HUES48 (cell line): ENCODE measurements at regions not wholly inside any gene's neighbourhood (a gene's known extent, or its start where the extent isn't known, plus 50 kb on each side); places are given as distances from the start of the nearest gene placed in this dataset.
"Not testable (repeated sequence)": the region's sequence is repeated elsewhere in the genome, so short reads cannot be mapped to it uniquely, and the experiment has no call there.

Experiments used
- H3K27ac ChIP-seq: one replicate; pipeline ENCODE4 v1.7.0; 2013; ENCODE audit warnings: low read depth, low read length, inconsistent platforms
- H3K27me3 ChIP-seq: 2 replicates; pipeline ENCODE4 v1.6.1; 2013; ENCODE audit warnings: mild to moderate bottlenecking, low read length; ENCODE audit not compliant: control insufficient read depth, insufficient read depth
- H3K36me3 ChIP-seq: 2 replicates; pipeline ENCODE4 v1.6.1; 2013; ENCODE audit warnings: low read length; ENCODE audit not compliant: control insufficient read depth, insufficient read depth
- H3K4me1 ChIP-seq: 2 replicates; pipeline ENCODE4 v1.6.1; 2013; ENCODE audit warnings: mild to moderate bottlenecking, low read length; ENCODE audit not compliant: control insufficient read depth, insufficient read depth
- H3K4me3 ChIP-seq: 2 replicates; pipeline ENCODE4 v1.5.1; 2013; ENCODE audit warnings: mild to moderate bottlenecking, low read depth, low read length
- H3K9ac ChIP-seq: 2 replicates; pipeline ENCODE4 v1.6.1; 2013; ENCODE audit warnings: mild to moderate bottlenecking, low read depth, low read length, moderate library complexity
- H3K9me3 ChIP-seq: 2 replicates; pipeline ENCODE4 v1.6.1; 2013; ENCODE audit warnings: low read length; ENCODE audit not compliant: control insufficient read depth, insufficient read depth

- H3K9me3 ChIP-seq, result no peaks in the 10 kb centered on the region
- H3K4me1 ChIP-seq, result peaks cover 17% of the 10 kb centered on the region
- no peak overlapping the region for H3K9ac ChIP-seq
- no peak overlapping the region for H3K4me3 ChIP-seq
- H3K36me3 ChIP-seq, result no peaks in the 10 kb centered on the region
- H3K27ac ChIP-seq, result no peak overlapping the region
- H3K27me3 ChIP-seq, result no peaks in the 10 kb centered on the region
These were observed 151.2 kb upstream of the KRR1 start for GRCh38 chr12:75662511-75663159.

DNA sequence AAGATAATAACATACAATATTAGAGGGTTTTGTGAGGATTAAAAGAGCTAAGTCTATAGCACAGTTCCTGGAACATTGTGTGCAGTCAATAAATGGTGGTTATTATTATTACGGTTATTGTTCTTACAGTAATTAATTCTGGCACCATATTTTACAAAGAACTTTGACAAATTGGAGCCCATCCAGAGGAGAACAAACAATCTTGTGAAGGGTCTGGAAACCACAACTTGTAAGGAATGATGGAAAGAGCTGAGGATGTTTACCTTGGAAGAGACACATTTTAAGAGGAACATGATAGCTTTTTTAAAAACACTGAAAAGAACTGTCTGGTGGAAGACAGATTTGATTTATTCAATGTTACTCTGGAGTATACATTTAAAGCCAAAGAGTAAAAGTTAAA lies 150.5 kb upstream of the KRR1 start:
- Histone ChIP-seq H3K4me3 (no peak overlapping the region), H3K27ac (no peak overlapping the region), H3K4me1 (peaks cover 12% of the 10 kb centered on the region), H3K36me3 (no peaks in the 10 kb centered on the region), H3K9me3 (no peaks in the 10 kb centered on the region), H3K9ac (no peak overlapping the region), H3K27me3 (no peaks in the 10 kb centered on the region)

DNA sequence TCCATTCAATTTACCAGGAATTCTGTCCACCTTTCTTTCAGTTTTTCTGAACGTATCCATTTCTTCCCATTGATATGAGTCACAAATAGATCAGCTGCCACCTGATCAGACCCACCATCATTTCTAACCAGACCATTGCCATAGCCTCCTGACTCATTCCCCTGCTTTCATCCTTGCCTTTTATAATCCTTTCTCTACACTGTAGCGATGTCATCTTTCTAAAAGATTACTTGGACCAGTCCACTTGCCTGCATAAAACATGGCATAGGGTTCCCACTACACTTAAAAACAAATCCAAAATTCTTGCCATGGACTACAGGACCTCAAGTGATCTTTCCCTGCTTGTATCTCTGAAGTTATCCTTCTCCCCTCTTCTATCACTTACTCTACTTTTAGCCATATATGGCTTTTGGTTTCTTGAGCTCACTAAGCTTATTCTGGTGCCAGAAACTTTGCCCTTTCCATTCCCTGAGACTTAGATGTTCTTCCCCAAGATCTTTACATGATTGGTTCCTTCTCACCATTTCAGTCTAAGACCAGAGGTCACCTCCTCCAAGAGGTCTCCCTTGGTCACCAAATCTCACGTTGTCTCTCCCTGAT lies 149.5 kb upstream of the KRR1 start:
- H3K27ac ChIP-seq, result no peak overlapping the region
- no peaks in the 10 kb centered on the region for H3K9me3 ChIP-seq
- peaks cover 10% of the 10 kb centered on the region for H3K4me1 ChIP-seq
- H3K9ac ChIP-seq, result no peak overlapping the region
- H3K27me3 ChIP-seq, result no peaks in the 10 kb centered on the region
- no peak overlapping the region for H3K4me3 ChIP-seq
- no peaks in the 10 kb centered on the region for H3K36me3 ChIP-seq

DNA sequence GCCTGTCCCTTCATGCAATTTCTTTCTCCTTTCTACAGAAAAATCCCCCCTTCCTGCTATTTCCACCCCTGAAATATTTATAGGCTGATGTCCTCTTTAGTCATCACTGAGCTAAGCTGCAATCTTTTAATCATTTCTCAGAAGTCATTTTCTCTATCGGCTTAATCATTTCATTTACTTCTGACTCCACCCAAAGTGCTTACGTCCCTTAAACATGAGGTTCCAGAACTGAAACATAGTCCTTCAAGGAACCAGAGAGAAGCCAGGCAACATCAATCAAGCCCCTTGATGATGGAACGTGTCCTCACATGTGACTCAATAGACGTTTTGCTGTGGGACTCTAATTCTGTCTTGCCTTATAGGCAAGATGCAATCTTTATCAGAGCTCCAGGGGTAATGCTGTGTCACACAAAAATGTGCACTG lies 148.7 kb upstream of the KRR1 start:
- Histone ChIP-seq H3K27ac (no peak overlapping the region), H3K27me3 (no peaks in the 10 kb centered on the region), H3K4me3 (no peak overlapping the region), H3K4me1 (peaks cover 10% of the 10 kb centered on the region), H3K36me3 (no peaks in the 10 kb centered on the region), H3K9me3 (no peaks in the 10 kb centered on the region), H3K9ac (no peak overlapping the region)

DNA sequence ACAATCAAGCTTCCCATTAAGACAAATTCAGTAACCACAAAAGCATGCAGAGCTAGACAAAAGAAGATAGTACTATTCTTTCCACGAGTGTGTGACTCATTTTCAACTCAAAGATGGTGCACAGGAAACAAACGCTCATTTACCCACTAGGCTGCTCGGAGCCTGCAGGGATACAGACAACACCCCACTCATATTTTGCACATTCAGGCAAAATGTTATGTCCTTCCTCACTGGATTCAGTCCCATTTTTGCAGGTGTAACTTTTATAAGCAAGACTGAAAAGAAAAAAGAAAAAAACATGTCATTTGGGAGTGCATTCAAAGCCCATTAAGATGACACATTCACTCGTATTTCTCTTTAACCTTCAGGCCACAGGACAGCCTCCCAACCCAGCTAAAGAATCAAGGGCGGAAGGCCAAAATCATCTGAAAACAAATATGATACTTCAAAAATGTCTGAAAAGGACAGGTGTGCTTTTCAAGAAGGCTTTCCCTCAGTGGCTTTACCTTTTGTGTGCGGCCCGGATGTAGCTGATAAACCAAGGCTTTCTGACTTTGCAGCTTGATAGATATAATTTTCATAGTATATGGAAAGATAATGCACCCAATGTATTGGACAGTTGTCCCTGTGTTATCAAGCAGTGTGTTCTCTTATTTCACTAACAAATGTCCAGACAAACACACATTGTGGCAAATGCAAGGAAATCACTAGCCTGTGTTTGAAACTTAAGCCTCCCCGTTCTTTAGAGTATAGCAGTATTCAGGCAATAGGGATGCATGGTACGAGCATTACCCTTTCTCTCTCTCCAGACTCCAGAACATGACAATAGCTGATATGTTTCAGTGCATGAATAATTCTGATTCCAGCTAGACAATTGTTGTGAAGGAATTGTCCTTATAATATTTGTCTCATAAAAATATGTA lies 147.8 kb upstream of the KRR1 start:
- H3K9me3 ChIP-seq, result no peaks in the 10 kb centered on the region
- H3K27ac ChIP-seq, result no peak overlapping the region
- H3K9ac ChIP-seq, result no peak overlapping the region
- H3K4me3 ChIP-seq, result no peak overlapping the region
- peaks cover 10% of the 10 kb centered on the region for H3K4me1 ChIP-seq
- H3K27me3 ChIP-seq, result no peaks in the 10 kb centered on the region
- no peaks in the 10 kb centered on the region for H3K36me3 ChIP-seq

- Histone ChIP-seq H3K36me3 (no peaks in the 10 kb centered on the region), H3K4me3 (no peak overlapping the region), H3K4me1 (peaks cover 10% of the 10 kb centered on the region), H3K9ac (no peak overlapping the region), H3K27ac (no peak overlapping the region), H3K9me3 (no peaks in the 10 kb centered on the region), H3K27me3 (no peaks in the 10 kb centered on the region)
These were observed 146.9 kb upstream of the KRR1 start for GRCh38 chr12:75658286-75658685.

DNA sequence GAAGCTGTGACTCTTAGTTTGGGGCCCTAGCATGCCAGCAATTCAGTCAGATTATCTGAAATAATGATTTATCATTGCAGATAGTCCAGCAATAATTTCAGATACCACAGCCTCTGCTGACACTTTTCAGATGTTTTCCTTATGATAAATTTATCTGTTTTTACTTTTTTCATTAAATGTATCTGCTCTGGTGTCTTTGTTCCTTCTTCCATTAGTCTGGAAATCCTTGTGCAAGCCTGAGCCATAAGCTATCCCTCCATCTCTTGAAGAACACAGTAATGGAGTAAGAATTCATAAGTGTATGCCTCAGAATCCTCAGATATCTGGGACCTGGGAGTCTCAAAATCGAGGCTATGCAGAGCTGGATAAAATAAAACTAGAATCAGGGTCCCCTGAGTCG lies 146.4 kb upstream of the KRR1 start:
- H3K27me3 ChIP-seq, result no peaks in the 10 kb centered on the region
- no peak overlapping the region for H3K27ac ChIP-seq
- H3K36me3 ChIP-seq, result no peaks in the 10 kb centered on the region
- H3K9ac ChIP-seq, result no peak overlapping the region
- no peak overlapping the region for H3K4me3 ChIP-seq
- no peaks in the 10 kb centered on the region for H3K9me3 ChIP-seq
- peaks cover 10% of the 10 kb centered on the region for H3K4me1 ChIP-seq

DNA sequence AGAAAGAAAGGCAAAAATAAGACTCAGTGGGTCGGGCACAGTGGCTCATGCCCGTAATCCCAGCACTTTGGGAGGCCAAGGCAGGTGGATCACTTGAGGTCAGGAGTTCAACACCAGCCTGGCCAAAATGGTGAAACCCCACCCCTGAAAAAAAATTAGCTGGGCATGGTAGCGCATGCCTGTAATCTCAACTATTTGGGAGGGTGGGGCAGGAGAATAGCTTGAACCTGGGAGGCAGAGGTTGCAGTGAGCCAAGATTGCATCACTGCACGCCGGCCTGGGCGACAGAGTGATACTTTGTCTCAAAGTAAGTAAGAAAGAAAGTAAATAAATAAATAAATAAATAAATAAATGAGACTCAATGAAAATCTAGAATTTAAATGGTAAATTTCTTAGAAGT lies 145.9 kb upstream of the KRR1 start:
- H3K4me1 ChIP-seq, H3K9me3 ChIP-seq, H3K27ac ChIP-seq, H3K9ac ChIP-seq, H3K27me3 ChIP-seq, H3K4me3 ChIP-seq, H3K36me3 ChIP-seq: not testable (repeated sequence)

DNA sequence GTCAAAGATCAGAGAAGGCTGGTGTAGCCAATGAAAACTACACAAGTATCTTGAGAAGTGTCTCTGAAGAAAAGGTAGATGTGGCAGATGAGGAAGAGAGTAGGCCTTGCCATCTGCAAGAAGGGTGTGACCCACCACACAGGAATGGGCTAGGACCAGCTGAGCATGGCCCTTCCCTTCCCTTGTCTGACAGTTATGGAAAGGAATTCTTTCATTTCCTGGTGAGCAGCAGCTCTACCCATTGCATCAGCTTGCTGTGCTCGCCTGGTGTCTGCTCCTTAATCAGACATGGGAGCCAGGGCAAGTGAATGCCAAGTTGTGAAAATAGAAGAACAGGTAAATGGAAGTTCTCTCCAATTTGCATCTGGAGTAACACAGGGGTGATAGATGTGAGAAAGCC lies 145.2 kb upstream of the KRR1 start:
- Histone ChIP-seq H3K4me1 (peaks cover 10% of the 10 kb centered on the region), H3K4me3 (no peak overlapping the region), H3K9me3 (no peaks in the 10 kb centered on the region), H3K27ac (no peak overlapping the region), H3K36me3 (no peaks in the 10 kb centered on the region), H3K27me3 (no peaks in the 10 kb centered on the region), H3K9ac (no peak overlapping the region)

GRCh38 chr12:75656210-75656609 lies 144.8 kb upstream of the KRR1 start:
- Histone ChIP-seq H3K9ac (no peak overlapping the region), H3K4me3 (no peak overlapping the region), H3K27ac (no peak overlapping the region), H3K27me3 (no peaks in the 10 kb centered on the region), H3K9me3 (no peaks in the 10 kb centered on the region), H3K4me1 (peaks cover 10% of the 10 kb centered on the region), H3K36me3 (no peaks in the 10 kb centered on the region)

DNA sequence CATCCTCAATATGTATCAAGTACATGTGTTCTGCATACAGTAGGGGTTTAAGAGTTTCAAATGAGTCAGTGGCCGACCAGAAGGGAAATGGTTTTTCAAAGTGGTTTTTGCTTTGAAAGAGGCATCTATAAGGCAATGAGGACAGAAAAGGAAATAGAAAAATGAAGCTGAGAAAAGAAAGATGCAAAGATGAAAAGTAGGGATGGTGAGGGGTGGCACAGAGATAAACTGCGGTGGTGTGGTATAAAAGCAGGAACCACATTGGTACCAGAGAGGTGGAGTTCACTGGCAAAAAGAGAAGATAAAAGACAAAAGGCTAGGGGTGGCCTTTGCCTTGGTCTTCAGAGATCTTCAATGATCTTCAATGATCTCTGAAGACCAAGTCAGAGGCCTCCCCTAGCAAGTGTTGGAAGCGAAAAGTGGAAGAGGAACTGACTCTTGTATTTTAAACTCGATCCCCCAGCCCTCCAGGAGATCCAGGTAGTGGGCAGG lies 144.0 kb upstream of the KRR1 start:
- H3K4me3 ChIP-seq, result no peak overlapping the region
- H3K27me3 ChIP-seq, result no peaks in the 10 kb centered on the region
- H3K9ac ChIP-seq, result no peak overlapping the region
- H3K36me3 ChIP-seq, result no peaks in the 10 kb centered on the region
- no peaks in the 10 kb centered on the region for H3K9me3 ChIP-seq
- peaks cover 17% of the 10 kb centered on the region for H3K4me1 ChIP-seq
- no peak overlapping the region for H3K27ac ChIP-seq
